ENCODE measurements at regions not wholly inside any gene's neighbourhood (a gene's known extent, or its start where the extent isn't known, plus 50 kb on each side); places are given as distances from the start of the nearest gene placed in this dataset.

DNA sequence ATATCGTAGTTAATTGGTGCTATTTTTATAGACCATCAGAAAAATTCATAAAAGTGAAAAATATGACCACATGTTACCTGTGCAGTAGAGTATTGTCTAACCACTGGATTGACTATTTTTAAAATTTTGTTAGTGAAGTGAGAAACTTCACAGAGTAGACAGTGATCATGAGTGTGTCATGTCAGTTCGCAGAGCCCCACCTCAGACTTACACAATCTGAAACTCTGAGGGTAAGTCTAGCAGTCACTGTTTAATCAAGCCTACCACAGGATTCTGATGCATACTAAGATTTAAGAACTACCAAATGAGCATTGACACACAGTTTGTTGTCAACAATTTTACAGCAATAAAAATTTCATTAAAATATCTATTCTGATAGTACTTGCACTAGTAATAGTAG, 552.9 kb upstream of the SUCLG2 start:
- TF ChIP-seq, protein P1, sequence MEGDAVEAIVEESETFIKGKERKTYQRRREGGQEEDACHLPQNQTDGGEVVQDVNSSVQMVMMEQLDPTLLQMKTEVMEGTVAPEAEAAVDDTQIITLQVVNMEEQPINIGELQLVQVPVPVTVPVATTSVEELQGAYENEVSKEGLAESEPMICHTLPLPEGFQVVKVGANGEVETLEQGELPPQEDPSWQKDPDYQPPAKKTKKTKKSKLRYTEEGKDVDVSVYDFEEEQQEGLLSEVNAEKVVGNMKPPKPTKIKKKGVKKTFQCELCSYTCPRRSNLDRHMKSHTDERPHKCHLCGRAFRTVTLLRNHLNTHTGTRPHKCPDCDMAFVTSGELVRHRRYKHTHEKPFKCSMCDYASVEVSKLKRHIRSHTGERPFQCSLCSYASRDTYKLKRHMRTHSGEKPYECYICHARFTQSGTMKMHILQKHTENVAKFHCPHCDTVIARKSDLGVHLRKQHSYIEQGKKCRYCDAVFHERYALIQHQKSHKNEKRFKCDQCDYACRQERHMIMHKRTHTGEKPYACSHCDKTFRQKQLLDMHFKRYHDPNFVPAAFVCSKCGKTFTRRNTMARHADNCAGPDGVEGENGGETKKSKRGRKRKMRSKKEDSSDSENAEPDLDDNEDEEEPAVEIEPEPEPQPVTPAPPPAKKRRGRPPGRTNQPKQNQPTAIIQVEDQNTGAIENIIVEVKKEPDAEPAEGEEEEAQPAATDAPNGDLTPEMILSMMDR (conservative IDR thresholded peaks at IDR 0.05 in 1 of 2, IDR thresholded peaks at IDR 0.05 in 1 of 2; ENCODE audit: low read depth in 1 of 2, low read length in 2 of 2), result no peak
- TF ChIP-seq EZH2 (IDR thresholded peaks at IDR 0.05; ENCODE audit: low read length, missing control alignments), result no peak
